HT-29 (cell line): ENCODE measurements at regions not wholly inside any gene's neighbourhood (a gene's known extent, or its start where the extent isn't known, plus 50 kb on each side); places are given as distances from the start of the nearest gene placed in this dataset. TPM values are rescaled to one million over a fixed set of nuclear protein-coding genes. Genes with fewer than 3 reads are reported as not detected.

Experiments used
- DNase-seq: peaks from one replicate; pipeline ENCODE4 v3.0.0-alpha.2; 2015; ENCODE audit warnings: low spot score
- small RNA-seq: library from RNA; depleted of rRNA; stranded (forward); fragments of <200 nt; gene quantifications from one replicate; pipeline ENCODE3, GENCODE V24; 2014

DNA sequence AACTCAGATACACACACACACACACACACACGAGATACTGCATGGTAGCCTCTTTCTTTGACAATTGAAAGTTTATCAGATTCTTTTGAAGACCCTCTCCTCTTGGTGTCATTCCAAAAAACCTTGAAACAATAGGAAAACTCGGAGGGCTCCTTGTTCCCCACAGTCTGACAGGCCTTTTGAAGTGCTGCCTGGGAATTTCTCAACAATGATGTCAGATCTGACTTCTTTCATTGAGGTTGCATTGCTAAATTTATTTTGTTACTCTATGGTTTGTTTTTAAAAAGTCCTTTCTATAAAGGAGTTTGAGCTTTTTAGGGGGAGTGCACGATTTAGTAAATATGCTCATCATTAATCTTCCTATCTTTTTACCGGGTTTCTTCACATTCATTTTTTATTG is 583.9 kb downstream of the SEMA5A start:
- DNase-seq: no peak

DNA sequence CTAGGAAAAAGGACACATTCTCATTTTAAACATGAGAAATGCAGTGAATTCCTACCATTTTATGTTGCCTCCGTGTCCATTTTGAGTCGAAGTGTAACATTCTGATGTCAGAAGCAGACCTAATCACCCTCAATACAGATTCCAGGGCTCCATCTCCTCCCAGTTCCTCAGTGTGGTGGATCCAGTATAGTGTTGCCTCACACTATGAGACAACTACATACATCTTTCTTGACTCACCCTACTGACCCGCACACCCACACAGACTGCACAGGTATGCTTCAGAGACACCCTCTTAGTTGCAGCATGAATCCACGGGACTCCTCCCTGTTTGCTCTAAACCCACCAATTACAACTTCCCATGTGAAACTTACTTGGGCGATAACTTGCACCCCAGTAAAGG is 564.9 kb downstream of the SEMA5A start:
- no peak for DNase-seq

DNA sequence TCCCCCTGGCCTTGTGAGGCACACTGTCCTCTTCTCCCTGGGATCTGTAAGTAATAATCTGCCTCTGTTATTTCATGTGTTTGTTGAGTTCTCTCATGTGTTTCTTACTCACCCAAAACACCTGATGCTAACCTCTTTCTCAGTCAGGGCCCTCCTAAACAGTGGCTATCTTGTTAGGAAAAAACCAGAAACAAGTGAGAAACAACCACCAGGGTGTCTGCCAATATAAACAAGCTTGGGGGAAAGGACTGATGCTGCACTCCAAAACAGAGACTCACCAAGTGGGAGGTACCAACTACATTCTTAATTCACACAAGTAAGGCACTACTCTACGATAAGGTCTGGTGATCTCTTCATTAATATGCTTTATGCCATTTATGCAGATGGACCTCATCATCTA is 564.4 kb downstream of the SEMA5A start:
- no peak for DNase-seq

DNA sequence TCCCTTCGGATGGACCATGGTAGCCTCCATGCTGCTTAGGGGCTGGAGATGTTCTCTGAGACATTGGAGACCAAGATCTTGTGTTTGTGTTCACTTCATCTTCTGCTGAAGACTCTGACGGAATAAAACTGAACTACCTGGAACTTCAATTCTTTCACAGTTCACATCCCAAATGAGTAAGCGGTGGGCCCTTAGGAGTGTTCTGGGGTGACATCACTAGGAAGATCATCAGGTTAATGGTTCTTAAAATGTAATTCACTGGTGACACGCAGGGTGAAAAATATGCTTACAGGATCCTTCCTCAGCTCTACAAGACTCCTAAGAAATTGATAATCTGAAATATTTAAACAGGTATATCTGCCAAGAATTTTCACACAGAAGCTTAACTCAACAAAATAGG is 561.5 kb downstream of the SEMA5A start:
- no peak for DNase-seq

Small RNA genes lying in the stretch of these regions (small RNA-seq; reads per million reads assigned to genes)
- gene AC091895.1 (not detected), gene AC091912.1 (not detected), gene AC091912.2 (not detected), gene AC091932.2 (not detected), gene AC091932.4 (not detected), gene AC091953.1 (not detected), gene AC091953.2 (not detected), gene AC091953.3 (not detected), gene AC091953.5 (not detected), gene AC091965.3 (not detected), gene RNU1-76P (not detected)
